ENCODE measurements at regions not wholly inside any gene's neighbourhood (a gene's known extent, or its start where the extent isn't known, plus 50 kb on each side); places are given as distances from the start of the nearest gene placed in this dataset.

DNA sequence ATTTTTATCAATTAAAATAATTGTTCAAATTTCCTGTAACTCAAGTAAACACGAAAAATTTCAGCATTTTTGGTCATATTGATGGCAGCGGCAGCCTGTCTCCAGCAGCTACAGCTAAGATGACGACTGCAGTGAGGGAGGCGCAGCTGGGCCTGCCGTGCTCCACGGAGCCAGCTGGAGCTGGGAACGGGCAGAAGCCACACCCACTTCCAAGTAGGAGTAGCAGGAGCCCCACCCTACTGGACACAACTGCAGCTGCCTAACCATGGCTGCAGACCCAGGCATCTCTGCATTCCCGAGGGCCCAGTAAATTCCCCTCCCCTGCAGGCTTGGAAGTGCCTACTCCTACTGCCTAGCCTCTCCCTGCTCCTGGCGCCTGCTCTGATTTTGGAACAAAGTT lies 2031.7 kb downstream of the EFNA5 start:
- TF ChIP-seq POLR2AphosphoS5 (IDR thresholded peaks at IDR 0.05; ENCODE audit: low read depth, low read length), result no peak
- peak; percentile 26 for TF ChIP-seq FOXP2 (optimal IDR thresholded peaks at IDR 0.05; ENCODE audit: borderline replicate concordance, extremely low read depth, extremely low read length, insufficient read depth)

Data from PFSK-1 (cell line).